GM12878 (cell line): ENCODE measurements at regions not wholly inside any gene's neighbourhood (a gene's known extent, or its start where the extent isn't known, plus 50 kb on each side); places are given as distances from the start of the nearest gene placed in this dataset.

Source experiments
- CHD1 ChIP-seq: IDR thresholded peaks from 2 replicates; pipeline ENCODE4 v1.6.1; 2012; ENCODE audit warnings: low read depth, low read length, improper control_type of control experiment
- CTCF ChIP-seq, 3 experiments: IDR thresholded peaks in 2 of 3; conservative IDR thresholded peaks in 1 of 3; 2 replicates each; pipeline ENCODE4 v1.5.1; 2011; ENCODE audit warnings: low read depth in 3 of 3, low read length in 3 of 3, mild to moderate bottlenecking in 3 of 3, control low read depth in 2 of 3, moderate library complexity in 2 of 3, inconsistent platforms in 1 of 3, mixed read lengths in 1 of 3; ENCODE audit not compliant: control insufficient read depth in 2 of 3, insufficient read depth in 1 of 3; ENCODE audit errors: extremely low read depth in 1 of 3
- HDGF ChIP-seq: fragments of 450-650 bp; IDR thresholded peaks from 2 replicates; pipeline ENCODE4 v1.6.1; 2016; ENCODE audit warnings: antibody characterized with exemption
- JUND ChIP-seq: IDR thresholded peaks from 2 replicates; pipeline ENCODE4 v1.6.1; 2012; ENCODE audit warnings: low read depth, mild to moderate bottlenecking, low read length, improper control_type of control experiment, moderate library complexity
- MTA3 ChIP-seq: IDR thresholded peaks from 2 replicates; pipeline ENCODE4 v1.6.1; 2012; ENCODE audit warnings: low read length, inconsistent platforms, borderline replicate concordance
- POLR2A ChIP-seq: IDR thresholded peaks from 2 replicates; pipeline ENCODE4 v1.6.1; 2011; ENCODE audit warnings: low read depth, mild to moderate bottlenecking, low read length
- SP1 ChIP-seq: IDR thresholded peaks from one replicate; pipeline ENCODE4 v1.6.1; 2011; ENCODE audit warnings: low read depth, low read length
- TF ChIP-seq, protein P1 (sequence below): IDR thresholded peaks from 2 replicates; pipeline ENCODE4 v1.6.1; 2011; ENCODE audit warnings: mild to moderate bottlenecking, low read depth, low read length, moderate library complexity; ENCODE audit not compliant: insufficient replicate concordance

DNA sequence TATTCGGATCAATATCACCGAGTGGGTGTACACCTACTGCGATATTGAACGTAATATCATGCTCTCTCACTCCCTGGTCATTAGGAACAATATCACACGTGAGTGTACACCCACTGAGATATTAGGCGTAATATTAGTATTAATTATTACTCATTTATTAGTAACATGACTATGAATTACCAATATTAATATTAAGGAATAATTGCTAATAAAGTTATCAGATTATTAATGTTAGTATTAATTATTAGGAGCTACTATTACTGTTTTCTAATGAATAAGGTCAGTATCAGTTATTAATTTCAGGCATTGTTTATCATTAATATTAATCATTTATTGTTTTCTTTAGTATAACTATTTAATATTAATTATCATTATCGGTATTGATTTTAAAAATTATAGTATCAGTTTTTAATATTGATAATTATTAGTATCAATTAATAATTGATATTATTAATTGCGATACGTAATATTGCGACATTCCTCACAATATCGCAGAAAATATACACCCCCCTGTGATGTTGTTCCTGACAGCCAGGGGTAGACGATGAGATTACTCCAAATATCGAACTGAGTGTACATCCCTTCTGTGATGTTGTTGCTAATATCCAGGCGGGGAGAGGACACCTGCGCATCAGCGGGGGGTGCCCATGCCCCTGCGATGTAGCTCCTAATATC, 84.2 kb downstream of the DAPL1 start:
- no peak for TF ChIP-seq HDGF
- TF ChIP-seq, protein P1, sequence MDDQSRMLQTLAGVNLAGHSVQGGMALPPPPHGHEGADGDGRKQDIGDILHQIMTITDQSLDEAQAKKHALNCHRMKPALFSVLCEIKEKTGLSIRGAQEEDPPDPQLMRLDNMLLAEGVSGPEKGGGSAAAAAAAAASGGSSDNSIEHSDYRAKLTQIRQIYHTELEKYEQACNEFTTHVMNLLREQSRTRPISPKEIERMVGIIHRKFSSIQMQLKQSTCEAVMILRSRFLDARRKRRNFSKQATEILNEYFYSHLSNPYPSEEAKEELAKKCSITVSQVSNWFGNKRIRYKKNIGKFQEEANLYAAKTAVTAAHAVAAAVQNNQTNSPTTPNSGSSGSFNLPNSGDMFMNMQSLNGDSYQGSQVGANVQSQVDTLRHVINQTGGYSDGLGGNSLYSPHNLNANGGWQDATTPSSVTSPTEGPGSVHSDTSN = no peak
- TF ChIP-seq CTCF (IDR thresholded peaks at IDR 0.05 in 2 of 3, conservative IDR thresholded peaks at IDR 0.05 in 1 of 3; ENCODE audit: control insufficient read depth in 2 of 3, extremely low read depth in 1 of 3, insufficient read depth in 1 of 3, low read depth in 3 of 3, low read length in 3 of 3) = no peak
- TF ChIP-seq MTA3 = no peak
- no peak for TF ChIP-seq CHD1
- no peak for TF ChIP-seq SP1
- no peak for TF ChIP-seq POLR2A
- no peak for TF ChIP-seq JUND
